Keratinocyte (primary cell): ENCODE measurements at regions not wholly inside any gene's neighbourhood (a gene's known extent, or its start where the extent isn't known, plus 50 kb on each side); places are given as distances from the start of the nearest gene placed in this dataset.

ENCODE experiments used
- EZH2 ChIP-seq: IDR thresholded peaks from one replicate; pipeline ENCODE4 v1.6.1; 2012; ENCODE audit warnings: inconsistent platforms, mild to moderate bottlenecking, low read length, moderate library complexity
- TF ChIP-seq, protein P1 (sequence below), 3 experiments: IDR thresholded peaks in 1 of 3; conservative IDR thresholded peaks in 1 of 3; optimal IDR thresholded peaks in 1 of 3; 2 replicates in 2 of 3; 3 replicates in 1 of 3; pipeline versions ENCODE3 to v1.5.1; 2011; ENCODE audit warnings: low read length in 3 of 3, mild to moderate bottlenecking in 3 of 3, moderate library complexity in 2 of 3, control low read depth in 1 of 3, inconsistent platforms in 1 of 3; ENCODE audit not compliant: insufficient read depth in 2 of 3; ENCODE audit errors: extremely low read depth in 1 of 3

DNA sequence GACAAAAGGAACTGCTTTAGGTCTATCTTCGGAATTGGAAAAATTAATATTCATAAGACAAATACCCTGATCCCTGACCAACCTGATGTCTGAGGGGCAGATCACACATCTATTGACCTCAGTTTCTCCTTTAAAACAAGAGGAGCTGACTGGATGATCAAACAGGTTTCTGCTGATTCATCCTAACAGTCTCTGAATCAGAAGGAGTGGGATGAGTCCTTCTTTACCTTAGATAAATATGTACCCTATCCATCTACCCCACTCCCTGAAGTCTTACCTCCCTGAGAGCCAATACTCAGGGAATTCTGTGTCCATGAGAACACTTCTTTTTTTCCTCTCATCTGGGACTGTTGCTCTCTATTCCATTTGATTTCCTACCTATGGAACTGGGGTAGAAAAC, 80.3 kb upstream of the CRHR1 start:
- TF ChIP-seq, protein P1, sequence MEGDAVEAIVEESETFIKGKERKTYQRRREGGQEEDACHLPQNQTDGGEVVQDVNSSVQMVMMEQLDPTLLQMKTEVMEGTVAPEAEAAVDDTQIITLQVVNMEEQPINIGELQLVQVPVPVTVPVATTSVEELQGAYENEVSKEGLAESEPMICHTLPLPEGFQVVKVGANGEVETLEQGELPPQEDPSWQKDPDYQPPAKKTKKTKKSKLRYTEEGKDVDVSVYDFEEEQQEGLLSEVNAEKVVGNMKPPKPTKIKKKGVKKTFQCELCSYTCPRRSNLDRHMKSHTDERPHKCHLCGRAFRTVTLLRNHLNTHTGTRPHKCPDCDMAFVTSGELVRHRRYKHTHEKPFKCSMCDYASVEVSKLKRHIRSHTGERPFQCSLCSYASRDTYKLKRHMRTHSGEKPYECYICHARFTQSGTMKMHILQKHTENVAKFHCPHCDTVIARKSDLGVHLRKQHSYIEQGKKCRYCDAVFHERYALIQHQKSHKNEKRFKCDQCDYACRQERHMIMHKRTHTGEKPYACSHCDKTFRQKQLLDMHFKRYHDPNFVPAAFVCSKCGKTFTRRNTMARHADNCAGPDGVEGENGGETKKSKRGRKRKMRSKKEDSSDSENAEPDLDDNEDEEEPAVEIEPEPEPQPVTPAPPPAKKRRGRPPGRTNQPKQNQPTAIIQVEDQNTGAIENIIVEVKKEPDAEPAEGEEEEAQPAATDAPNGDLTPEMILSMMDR (optimal IDR thresholded peaks at IDR 0.05 in 1 of 3, IDR thresholded peaks at IDR 0.05 in 1 of 3, conservative IDR thresholded peaks at IDR 0.05 in 1 of 3; ENCODE audit: extremely low read depth in 1 of 3, insufficient read depth in 2 of 3, low read length in 3 of 3): no peak
- TF ChIP-seq EZH2: no peak
